Inflammatory macrophage treated with lipopolysaccharide for 4 hours (primary cell): ENCODE measurements at regions not wholly inside any gene's neighbourhood (a gene's known extent, or its start where the extent isn't known, plus 50 kb on each side); places are given as distances from the start of the nearest gene placed in this dataset.
A peak's percentile ranks its signal among the peaks of the same experiment; 100 is the strongest.
"Not testable (repeated sequence)": the region's sequence is repeated elsewhere in the genome, so short reads cannot be mapped to it uniquely, and the experiment has no call there.

Source experiments
- DNase-seq: peaks from one replicate; pipeline ENCODE4 v3.0.0-alpha.2; 2020

DNA sequence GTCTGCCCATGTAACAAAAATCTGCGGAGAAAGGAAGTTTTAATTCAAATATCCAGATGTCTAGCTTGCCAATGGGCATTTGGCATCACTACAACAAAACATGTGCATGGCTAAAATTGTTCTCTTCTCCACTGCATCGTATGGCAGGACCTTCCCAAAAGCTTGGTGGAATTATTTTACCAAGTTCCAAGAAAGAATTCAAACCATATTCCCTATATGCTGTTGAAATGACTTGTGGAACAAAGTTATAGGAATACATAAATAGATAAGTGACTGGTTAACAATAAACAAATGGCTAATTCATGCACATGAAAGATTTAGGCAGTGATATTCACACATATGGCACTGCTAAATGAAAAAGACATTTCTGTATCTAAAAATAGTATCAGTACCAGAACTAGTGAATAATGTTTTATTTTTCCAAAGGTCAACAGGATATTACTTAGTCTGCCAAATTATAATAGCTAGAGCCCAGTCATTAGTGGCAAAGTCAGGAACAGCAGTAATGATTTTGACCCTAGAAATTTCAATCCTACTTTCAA, 425.4 kb upstream of the VRK2 start:
- DNase-seq: no peak

DNA sequence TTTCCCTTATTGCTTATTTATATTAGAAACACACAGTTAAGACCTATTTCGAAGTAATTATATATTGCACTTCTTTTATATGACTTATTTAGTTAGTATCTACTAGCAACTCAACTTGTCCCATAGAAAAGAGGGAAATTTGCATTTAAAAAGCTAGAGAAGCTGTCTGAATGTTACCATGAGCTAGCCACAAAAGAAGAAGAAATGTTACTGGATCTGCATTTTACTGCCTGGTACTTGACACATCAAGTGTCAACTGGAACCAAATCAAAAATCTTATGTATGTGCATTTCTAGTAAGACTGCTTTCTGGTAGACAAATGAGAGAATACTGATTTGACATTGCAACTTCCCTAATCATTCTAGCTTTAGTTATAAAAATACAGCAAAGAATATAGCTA, 424.6 kb upstream of the VRK2 start:
- no peak for DNase-seq

DNA sequence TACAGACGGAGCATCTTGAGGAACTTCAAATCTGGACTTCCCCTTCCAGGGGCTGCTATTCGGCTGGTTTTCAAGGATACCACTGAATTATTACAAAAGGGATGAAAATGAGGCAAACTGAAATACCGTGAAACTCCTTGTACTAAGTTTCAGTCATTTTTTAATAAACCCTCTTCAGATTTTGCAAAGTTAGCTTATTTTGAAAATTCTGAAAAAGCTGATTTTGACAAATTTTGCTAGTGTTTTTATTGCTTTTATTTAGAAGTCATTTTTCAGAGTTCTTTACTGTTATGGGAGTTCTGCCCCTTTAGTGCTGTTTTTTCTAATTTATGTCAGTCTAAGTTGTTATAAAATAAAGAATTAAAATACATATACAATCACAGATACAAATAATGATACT, 390.4 kb upstream of the VRK2 start:
- DNase-seq: no peak

DNA sequence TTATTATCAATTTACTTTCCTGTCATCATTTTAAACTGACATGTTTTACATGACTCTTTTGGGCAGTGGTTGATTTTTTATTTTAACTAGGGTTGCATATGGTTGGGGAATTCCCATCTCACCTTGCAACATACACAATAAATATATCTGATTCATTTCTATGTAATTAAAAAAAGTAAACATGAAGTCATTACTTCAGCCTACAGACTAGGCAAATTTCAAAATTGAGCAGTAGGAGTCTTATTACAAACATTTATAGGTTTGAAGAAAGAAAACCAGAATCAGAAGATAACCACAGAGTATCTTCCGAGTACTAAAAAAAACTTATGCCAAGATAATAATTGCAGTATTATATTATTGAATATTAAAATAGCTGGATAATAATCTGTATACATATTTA, 377.0 kb upstream of the VRK2 start:
- DNase-seq: no peak

DNA sequence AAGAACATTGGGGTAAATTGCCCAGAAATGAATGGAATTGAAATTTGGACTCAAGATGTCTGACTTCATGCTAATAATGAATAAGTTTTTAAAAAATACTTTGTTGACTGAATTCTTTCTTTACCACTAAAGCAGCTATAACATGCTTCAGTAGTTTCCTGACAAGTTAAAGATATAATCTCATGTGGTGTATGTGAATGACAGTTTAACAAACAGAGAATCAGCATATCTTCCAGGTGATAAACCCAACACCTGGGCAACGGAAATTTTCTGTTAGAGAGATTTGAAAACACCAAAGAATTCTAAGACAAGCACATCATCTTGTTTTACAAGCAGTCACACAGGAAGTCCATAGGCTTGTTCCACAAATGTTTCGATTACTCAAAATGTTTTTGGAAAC, 372.6 kb upstream of the VRK2 start:
- no peak for DNase-seq

DNA sequence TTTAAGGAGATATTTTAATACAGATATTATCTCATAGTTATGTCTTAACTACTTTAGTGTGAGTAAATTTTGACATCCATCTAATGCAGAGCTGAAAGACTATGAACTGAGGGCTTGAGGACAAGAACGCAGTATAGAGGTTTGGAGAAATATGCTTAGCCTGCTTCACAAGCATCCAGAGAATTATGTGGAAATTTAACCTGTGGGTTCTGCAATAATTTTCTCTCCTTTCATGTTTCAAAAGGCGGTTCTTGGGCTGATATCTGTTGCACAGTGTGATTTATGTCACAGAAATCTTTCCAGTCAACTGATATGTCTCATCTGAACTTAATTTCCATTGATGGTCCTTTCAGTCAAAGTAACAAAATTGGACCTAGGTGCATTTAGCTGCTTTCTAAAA, 371.9 kb upstream of the VRK2 start:
- DNase-seq: no peak

DNA sequence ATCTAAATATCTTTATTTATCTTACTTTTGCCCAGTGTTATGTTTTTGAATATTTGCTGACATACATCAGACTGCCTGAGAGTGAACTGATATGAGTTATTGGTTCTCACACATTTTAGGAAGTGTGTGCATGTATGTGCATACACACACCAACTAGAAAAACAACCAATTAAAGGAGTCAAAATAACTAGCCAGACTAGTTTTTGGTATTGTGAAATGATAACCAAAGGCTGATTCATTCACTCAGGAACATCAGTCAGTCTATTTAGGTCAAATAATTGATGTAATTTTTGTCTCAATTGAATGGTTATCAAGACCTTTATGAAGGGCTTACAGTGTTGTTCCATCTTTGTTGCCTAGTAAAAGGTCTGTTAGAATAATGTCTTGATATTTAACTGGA, 369.3 kb upstream of the VRK2 start:
- no peak for DNase-seq

DNA sequence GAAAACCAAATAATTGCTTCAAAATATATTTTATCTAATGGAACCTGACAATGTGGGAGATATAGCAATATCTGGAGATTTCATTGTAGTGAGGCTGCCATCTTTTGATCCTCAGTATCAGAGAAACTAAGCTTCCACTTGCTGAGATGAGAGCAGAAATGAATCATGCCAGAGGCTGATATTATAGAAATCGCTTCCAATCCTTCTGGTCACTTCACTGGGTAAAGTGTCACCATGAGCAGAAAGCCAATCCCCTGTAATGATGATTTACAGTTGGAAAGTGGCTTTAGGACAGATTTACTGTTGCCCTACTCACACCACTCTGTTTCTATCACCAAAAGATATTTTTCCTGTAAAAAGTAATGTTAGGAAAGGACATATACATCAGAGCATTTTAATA, 365.0 kb upstream of the VRK2 start:
- DNase-seq: no peak

DNA sequence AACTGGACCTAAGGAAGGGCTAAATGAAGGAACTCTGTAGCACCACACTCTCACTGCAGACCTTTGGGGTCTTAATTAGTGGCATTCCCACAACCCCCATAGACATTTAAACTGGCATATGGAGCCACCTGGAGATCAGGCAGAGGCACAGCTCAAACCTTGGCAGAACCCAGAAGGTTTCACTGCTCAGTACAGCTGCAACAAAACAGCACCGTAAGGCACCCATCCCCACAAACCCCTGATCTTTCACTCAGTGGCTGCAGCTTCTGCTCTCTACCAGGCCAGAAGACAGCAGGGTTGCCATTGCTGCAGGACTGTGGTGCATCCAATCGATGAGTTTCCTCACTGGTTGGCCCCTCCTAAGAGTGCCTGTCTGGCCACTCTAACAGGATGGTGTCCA, 361.6 kb upstream of the VRK2 start:
- no peak for DNase-seq

DNA sequence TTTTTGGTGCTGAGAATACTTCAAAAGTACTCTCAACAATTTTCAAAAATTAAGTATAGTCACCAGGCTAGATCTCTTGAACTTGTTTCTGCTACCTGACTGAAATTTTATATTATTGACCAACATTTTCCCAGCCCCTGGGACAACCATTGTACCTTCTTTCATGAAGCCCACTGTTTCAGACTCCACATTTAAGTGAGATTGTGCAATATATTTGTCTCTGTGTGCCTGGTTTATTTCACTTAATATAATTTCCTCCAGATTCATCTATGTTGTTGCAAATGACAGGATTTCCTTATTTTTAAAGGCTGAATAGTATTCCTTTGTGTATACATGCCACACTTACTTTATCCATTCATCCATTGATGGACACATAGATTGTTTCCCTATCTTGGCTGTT, 354.2 kb upstream of the VRK2 start:
- no peak for DNase-seq

DNA sequence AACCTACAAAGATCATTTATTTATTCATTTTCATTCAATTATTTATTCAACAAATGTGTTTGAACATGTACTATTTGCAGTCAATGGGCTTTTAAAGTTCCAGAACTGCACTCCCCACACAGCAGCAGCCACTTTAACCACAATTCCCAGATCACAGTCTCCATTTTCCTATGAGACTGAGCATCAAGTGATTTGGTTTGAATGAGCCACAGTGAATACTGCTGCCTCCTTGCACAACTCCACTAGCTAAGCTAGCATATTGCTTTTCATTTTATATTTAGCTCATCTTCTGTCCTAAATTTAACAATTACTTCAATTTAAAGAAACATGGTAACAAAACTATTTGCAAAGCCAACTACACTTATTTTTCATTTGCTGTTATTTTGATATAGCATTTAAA, 353.4 kb upstream of the VRK2 start:
- no peak for DNase-seq

DNA sequence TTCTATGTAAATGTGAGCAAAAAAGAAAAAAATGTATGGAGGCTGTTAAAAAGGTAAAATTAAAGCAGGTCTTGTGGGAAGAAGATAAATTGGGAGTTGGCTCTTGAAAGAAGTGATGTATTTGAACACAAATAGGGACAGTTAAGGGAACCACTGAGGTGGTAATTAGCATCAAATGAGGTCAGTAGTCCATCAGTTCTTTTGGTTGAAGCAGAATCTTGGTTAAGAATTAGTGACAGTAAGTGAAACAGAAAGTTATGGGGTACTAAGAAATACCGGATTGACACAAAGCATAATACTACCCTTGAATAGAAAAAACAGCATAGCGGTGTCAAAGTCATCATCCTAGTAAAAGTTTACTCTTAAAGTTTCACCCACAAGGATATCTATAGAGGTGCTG, 352.6 kb upstream of the VRK2 start:
- DNase-seq: no peak

DNA sequence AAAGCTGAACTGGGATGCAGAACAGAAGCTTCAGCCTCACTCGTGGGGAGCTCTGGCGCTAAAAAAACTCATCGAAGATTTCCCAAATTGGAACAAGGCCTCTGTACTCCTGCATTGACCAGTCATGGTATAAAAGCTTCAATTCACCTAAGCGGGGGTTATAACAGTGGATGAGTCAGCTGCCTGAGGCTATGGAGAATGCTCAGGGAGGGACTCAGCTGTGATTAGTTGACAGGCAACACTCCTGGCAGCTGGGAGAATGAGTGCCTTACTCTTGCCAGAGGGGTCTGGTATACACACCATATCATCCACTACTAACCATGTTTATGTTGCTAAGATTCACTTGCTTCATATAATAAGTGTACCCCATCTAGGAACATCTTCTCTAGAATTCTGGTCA, 350.6 kb upstream of the VRK2 start:
- no peak for DNase-seq

DNA sequence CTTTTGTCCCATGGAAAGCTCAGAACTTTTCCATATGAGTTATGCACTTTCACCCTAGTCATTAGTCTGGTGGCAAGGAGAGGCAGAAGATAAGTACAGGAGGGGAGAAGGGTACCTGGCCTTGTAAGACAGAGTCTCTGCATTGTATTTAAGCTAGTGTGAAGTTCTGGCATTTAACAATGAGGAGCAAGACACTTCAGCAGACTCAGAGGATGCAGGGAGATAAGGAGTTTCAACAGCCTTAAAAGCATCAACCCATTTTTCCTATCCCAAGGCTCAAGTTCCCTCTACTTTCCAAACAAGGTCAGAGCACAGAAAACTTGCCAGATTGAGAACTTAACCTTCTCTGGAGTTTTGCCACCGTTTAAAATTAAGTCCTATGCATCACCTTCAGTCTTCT, 348.2 kb upstream of the VRK2 start:
- DNase-seq: no peak

DNA sequence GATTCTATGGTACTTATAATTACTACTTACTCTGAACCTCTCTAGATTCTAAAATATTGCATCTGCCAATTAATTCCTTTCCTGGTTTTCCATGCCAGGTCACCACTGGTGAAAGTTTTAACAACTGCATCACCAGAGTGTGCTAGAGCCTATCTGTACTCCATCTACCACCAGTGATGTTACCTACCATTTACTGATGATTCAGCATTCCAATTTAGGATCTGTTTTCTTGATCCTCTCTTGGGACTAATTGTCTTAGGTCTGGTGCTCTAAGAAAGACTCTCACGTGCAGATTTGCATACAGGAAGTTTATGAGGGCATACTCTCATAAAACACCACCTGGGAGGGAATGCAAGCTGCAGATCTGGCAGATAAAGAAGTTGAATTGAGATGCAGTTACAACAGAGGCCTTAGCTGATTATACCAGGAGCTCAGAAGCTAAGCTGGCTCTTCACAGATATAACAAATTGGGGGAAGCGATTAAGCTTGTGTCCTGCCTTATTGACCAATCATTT, 347.6 kb upstream of the VRK2 start:
- DNase-seq: no peak

DNA sequence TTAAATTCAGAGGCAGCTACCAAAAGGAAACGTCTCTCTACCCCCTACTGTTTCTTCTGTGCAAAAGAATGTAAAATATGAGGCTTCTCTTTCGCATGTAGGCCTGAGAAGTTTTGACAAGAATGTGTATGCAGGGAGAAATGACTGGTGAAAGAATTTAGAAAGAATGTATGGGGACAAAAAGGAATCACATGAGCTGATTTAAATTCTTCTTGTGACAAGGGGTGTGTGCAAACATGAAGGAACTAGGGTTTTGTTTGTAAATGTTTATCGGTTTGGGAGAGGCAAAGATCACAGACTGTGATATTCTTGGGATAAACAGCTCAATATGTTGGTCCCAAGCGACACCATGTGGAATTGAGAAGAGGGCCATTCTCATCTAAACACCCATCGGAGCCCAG, 345.2 kb upstream of the VRK2 start:
- DNase-seq: no peak

DNA sequence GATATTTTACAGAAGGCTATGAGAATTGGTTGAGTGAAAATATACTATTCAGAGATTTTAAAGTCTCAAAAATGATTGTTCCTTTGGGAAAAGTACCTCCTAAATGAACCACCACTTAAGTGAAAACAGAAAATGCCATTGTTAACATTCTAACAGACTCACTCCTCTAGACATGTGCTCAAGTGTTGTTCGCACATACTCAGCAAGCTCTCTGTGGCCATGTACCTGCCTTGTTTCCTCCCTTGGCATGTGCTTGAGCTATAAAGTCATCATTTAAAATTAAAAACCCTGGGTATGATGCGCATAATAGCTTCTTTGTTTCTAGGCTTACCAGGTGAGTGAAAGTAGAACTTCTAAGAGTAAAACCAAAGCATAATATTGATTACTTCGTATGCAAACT, 343.2 kb upstream of the VRK2 start:
- DNase-seq: no peak

DNA sequence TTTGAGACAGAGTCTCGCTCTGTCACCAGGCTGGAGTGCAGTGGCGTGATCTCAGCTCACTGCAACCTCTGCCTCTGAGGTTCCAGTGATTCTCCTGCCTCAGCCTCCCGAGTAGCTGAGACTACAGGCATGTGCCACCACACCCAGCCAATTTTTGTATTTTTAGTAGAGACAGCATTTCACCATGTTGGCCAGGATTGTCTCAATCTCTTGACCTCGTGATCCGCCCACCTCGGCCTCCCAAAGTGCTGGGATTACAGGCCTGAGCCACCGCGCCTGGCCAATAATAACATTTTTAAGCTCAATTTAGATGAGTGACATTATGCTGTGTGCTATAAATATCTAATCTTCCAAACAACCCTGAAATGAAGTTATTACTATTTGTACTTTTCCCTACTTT, 338.8 kb upstream of the VRK2 start:
- not testable (repeated sequence) for DNase-seq

DNA sequence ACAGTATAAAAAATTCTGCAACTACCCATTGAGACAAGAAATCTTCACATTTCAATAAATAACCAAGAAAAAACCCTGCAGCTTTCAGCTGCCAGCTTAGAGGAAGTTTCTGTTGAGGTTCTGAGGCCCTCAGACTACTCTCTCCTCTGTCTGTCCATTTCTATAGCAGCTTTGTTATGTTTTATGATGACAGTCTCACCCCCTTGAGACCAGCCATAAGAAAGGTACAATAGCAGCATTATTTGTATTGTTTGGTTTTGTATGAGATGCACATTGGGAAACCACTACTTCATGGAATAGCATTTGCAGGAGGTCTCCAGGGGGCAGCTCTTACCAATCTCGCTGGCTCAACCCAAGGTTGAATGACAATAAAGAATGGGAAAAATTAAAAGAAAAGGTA, 334.6 kb upstream of the VRK2 start:
- no peak for DNase-seq

DNA sequence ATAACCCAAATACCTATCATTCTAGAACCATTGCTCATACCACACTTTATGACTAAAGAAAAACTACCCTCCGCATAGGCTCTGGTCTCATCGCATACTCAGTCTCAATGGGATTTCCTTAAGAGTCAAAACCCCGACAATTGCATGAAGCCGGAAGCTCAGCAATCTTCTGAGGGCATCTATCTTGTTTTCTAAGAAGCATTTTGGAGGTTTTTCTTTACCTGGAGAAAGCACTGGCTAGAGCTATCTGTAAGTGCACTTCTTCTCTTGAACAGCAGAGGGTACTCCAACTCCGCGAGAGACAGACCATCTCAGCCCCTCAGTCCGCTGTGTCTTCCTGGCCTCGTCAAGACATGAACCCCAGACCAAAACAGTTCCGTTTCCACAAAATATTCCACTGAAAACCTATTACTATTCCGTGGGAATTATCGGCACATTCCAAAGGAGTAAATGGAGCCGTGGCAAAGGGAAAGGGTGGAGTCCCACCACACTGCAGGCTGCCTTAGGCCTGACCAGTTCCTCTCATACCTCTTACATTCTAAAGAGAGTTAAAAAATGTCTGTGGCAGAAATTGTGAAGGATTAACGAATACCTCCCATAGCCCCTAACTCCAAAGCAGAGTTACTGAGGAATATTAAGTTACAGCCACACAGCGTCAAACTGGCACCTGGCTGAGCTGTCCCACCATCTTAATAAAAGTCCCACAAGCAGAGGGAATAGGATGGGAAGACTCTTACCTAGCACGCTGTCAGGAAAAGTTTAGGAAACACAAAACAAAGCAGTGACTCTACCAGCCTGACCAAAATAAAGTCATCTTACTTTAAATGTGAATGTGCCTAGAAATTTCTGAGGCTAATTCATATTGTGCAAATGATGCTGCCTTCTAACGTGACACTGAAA, 325.6 kb upstream of the VRK2 start:
- DNase-seq: peak; percentile 18

DNA sequence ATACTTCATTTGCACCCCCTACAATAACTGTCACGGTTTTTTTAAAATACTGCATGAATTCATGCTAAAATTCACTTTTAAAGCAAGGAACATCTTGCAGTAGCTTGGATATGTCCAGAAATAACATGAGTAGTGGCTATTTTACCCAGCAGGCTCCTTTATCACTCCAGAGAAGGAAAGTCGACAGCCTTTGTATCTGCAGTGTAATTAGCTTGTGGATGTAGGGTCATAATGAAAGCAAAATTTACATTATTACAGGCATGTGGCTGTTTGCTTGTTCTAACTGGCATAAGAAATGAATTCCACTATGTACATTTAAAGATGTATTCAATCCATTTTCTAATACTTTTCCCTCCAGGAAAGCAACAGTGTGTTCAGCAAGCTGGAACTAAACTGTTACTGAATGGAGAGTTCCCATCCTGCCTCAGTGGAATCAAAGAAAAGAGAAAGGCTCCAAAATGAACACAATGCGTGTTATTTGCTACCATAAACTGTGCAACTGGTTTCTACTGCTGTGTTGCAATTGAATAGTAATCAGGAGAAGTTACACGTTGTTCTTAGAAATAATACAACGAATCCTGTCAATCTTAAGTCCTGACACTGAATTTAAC, 321.2 kb upstream of the VRK2 start:
- DNase-seq: no peak

DNA sequence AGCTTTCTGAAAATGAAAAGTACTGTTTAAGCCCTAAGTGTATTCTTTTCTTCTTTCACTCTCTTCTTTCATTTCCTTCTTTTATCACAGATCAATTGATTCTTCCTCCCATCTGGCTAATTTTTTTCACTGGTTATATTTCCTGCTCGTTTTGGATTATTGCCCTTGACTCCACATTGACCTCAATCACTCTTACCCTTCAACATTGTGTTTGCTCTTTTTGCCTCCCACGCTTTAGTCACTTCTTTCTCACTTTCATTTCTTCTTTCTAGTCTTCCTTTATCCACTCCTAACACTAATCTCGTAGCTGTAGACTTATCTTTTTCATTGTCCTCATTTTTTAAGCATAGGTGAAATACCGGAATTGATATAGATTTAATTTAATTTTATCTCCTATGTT, 320.3 kb upstream of the VRK2 start:
- peak; percentile 3 for DNase-seq

DNA sequence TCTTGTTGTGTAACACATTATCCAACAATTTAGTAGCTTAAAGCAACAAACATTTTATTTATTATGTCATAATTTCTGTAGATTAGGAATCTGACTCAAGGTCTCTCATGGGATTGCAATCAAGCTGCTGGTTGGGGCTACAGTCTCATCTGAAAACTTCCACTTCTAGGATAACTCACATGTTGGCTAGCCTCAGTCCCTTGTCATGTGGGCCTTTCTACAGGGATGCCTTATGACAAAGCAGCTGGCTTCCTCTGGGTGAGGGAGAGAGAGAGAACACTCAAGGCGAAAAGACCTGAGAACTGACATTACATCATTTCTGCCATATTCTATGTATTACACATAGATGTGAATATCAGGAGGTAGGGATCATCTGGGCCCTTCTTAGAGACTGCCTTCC, 317.9 kb upstream of the VRK2 start:
- no peak for DNase-seq

DNA sequence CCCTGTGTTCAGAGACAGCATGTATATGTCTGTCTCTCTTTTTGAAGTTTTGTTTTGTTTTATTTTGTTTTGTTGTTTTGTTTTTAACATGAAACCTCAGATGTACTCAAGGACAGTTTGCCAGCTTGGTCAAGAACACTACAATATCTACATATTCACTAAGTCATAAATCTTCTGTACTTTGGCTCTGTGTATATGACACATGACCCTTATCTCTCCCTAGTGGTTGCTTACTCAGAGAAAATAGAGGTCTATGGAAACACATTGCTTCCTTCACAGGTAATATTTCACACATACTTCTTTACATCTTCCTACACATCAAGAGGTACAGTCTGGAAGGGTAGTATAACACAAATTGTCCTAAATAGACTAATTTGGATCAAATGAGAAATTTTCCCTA, 312.6 kb upstream of the VRK2 start:
- no peak for DNase-seq
